ENCODE measurements at regions not wholly inside any gene's neighbourhood (a gene's known extent, or its start where the extent isn't known, plus 50 kb on each side); places are given as distances from the start of the nearest gene placed in this dataset.
A peak's percentile ranks its signal among the peaks of the same experiment; 100 is the strongest.

GRCh38 chr13:95404141-95404882, 103.1 kb upstream of the ABCC4 start:
- Histone ChIP-seq H3K4me3 (ENCODE audit: low read depth in 1 of 3, low read length in 3 of 3) (peak overlapping the region in 1 of 3 donors; percentile 13), H3K9me3 (ENCODE audit: control insufficient read depth in 4 of 4, low read length in 3 of 4) (no peaks in the 10 kb centered on the region), H3K27me3 (ENCODE audit: control insufficient read depth in 4 of 4, insufficient read depth in 4 of 4, low read length in 3 of 4) (peaks cover 0 to 4% (median 0%) of the 10 kb centered on the region in 4 donors), H3K4me1 (ENCODE audit: control insufficient read depth in 4 of 4, insufficient read depth in 4 of 4, low read length in 3 of 4) (peaks cover 0 to 5% (median 2%) of the 10 kb centered on the region in 4 donors), H3K27ac (ENCODE audit: low read depth in 1 of 2, low read length in 2 of 2) (no peak overlapping the region), H3K36me3 (ENCODE audit: control insufficient read depth in 4 of 4, insufficient read depth in 3 of 4, low read depth in 1 of 4, low read length in 3 of 4) (no peaks in the 10 kb centered on the region), H3K9ac (ENCODE audit: low read depth in 1 of 2, low read length in 2 of 2) (no peak overlapping the region)
- TF ChIP-seq HNF4A (conservative IDR thresholded peaks at IDR 0.05) (no peak), FOXA1 (IDR thresholded peaks at IDR 0.05) (no peak), MAX (IDR thresholded peaks at IDR 0.05) (no peak), CTCF (IDR thresholded peaks at IDR 0.05; ENCODE audit: low read depth, low read length, missing input control) (peak; percentile 94), RAD21 (IDR thresholded peaks at IDR 0.05) (peak; percentile 99 to 100), NR2F2 (IDR thresholded peaks at IDR 0.05) (peak; percentile 37)
- 12% methylated on average over 24 of the region's 24 CpGs for WGBS
- DNase-seq (ENCODE audit: low spot score): peak; percentile 85

- H3K4me3 ChIP-seq (ENCODE audit: low read depth in 1 of 3, low read length in 3 of 3): no peak overlapping the region
- DNase-seq (ENCODE audit: low spot score): no peak
- WGBS: 61% methylated on average over 3 of the region's 3 CpGs
Measured at GRCh38 chr13:95406176-95406575, 104.9 kb upstream of the ABCC4 start.

More at GRCh38 chr13:95406176-95406575, 104.9 kb upstream of the ABCC4 start:
- Histone ChIP-seq H3K36me3 (ENCODE audit: control insufficient read depth in 4 of 4, insufficient read depth in 3 of 4, low read depth in 1 of 4, low read length in 3 of 4) (no peaks in the 10 kb centered on the region), H3K9ac (ENCODE audit: low read depth in 1 of 2, low read length in 2 of 2) (no peak overlapping the region), H3K4me1 (ENCODE audit: control insufficient read depth in 4 of 4, insufficient read depth in 4 of 4, low read length in 3 of 4) (peaks cover 0 to 5% (median 2%) of the 10 kb centered on the region in 4 donors), H3K9me3 (ENCODE audit: control insufficient read depth in 4 of 4, low read length in 3 of 4) (no peaks in the 10 kb centered on the region), H3K27ac (ENCODE audit: low read depth in 1 of 2, low read length in 2 of 2) (no peak overlapping the region), H3K27me3 (ENCODE audit: control insufficient read depth in 4 of 4, insufficient read depth in 4 of 4, low read length in 3 of 4) (peaks cover 0 to 4% (median 0%) of the 10 kb centered on the region in 4 donors)
- TF ChIP-seq MAX (IDR thresholded peaks at IDR 0.05) (no peak), JUND (IDR thresholded peaks at IDR 0.05) (no peak), GABPA (IDR thresholded peaks at IDR 0.05 in 1 of 2, conservative IDR thresholded peaks at IDR 0.05 in 1 of 2) (no peak), ATF3 (IDR thresholded peaks at IDR 0.05) (no peak), HNF4G (IDR thresholded peaks at IDR 0.05) (no peak), ZBTB33 (IDR thresholded peaks at IDR 0.05) (no peak), RXRA (IDR thresholded peaks at IDR 0.05) (no peak), NR2F2 (IDR thresholded peaks at IDR 0.05) (no peak)

All from liver (tissue), 8 donors.